GM23338 (cell line): ENCODE measurements at regions not wholly inside any gene's neighbourhood (a gene's known extent, or its start where the extent isn't known, plus 50 kb on each side); places are given as distances from the start of the nearest gene placed in this dataset.

ENCODE experiments used
- ATAC-seq: fragments of 200-7000 bp; cut with Tn5 transposase; 3 replicates; pipeline ENCODE4 v1.9.1; 2020
- DNase-seq: peaks from one replicate; pipeline ENCODE4 v3.0.0-alpha.2; 2015; ENCODE audit warnings: low spot score
- H2AFZ ChIP-seq: fragments of 200-600 bp; sonication (generic); 2 replicates; pipeline ENCODE4 v1.8.0; 2016; ENCODE audit warnings: antibody characterized with exemption, mild to moderate bottlenecking, moderate library complexity
- H3F3A ChIP-seq: fragments of 200-600 bp; sonication (generic); replicated peaks from 2 replicates; pipeline ENCODE4 v1.8.0; 2017; ENCODE audit warnings: antibody characterized with exemption, mixed run types, low read depth
- H3K27ac ChIP-seq: fragments of 200-600 bp; sonication (generic); 2 replicates; pipeline ENCODE4 v1.6.1; 2016; ENCODE audit warnings: low read depth
- H3K27me3 ChIP-seq: fragments of 200-600 bp; sonication (generic); 2 replicates; pipeline ENCODE4 v1.8.0; 2016; ENCODE audit warnings: mild to moderate bottlenecking, mixed run types, moderate library complexity; ENCODE audit not compliant: insufficient read depth
- H3K36me3 ChIP-seq: fragments of 200-600 bp; sonication (generic); 2 replicates; pipeline ENCODE4 v1.8.0; 2016; ENCODE audit warnings: mild to moderate bottlenecking; ENCODE audit not compliant: insufficient read depth
- H3K4me1 ChIP-seq: fragments of 200-600 bp; sonication (generic); 2 replicates; pipeline ENCODE4 v1.8.0; 2016; ENCODE audit warnings: mild to moderate bottlenecking, moderate library complexity; ENCODE audit not compliant: insufficient read depth
- H3K4me2 ChIP-seq: fragments of 200-600 bp; sonication (generic); 2 replicates; pipeline ENCODE4 v1.7.1; 2017; ENCODE audit warnings: mixed run types
- H3K4me3 ChIP-seq: fragments of 200-600 bp; sonication (generic); 2 replicates; pipeline ENCODE4 v1.6.1; 2016; ENCODE audit warnings: mixed run types
- H3K79me2 ChIP-seq: fragments of 200-600 bp; sonication (generic); replicated peaks from 2 replicates; pipeline ENCODE4 v1.8.0; 2017; ENCODE audit warnings: mild to moderate bottlenecking; ENCODE audit not compliant: insufficient read depth
- H3K9me2 ChIP-seq: fragments of 200-600 bp; sonication (generic); 2 replicates; pipeline ENCODE4 v1.8.0; 2017; ENCODE audit not compliant: insufficient read depth
- H4K20me1 ChIP-seq: fragments of 200-600 bp; sonication (generic); replicated peaks from 2 replicates; pipeline ENCODE4 v1.8.0; 2017; ENCODE audit warnings: mild to moderate bottlenecking; ENCODE audit not compliant: insufficient read depth
- H3K27ac Mint-ChIP-seq: 2 replicates; pipeline ENCODE4 v1.8.0; 2020; ENCODE audit warnings: inconsistent platforms, mild to moderate bottlenecking, moderate library complexity, mixed read lengths
- H3K27me3 Mint-ChIP-seq: 3 replicates; pipeline ENCODE4 v1.8.0; 2022; ENCODE audit warnings: low read depth, mild to moderate bottlenecking, moderate library complexity, mixed read lengths, inconsistent platforms; ENCODE audit not compliant: insufficient read depth, poor library complexity
- H3K36me3 Mint-ChIP-seq: 3 replicates; pipeline ENCODE4 v1.8.0; 2021; ENCODE audit warnings: low read depth, mild to moderate bottlenecking, inconsistent platforms, moderate library complexity, mixed read lengths
- H3K4me1 Mint-ChIP-seq: 3 replicates; pipeline ENCODE4 v1.8.0; 2020; ENCODE audit warnings: mild to moderate bottlenecking, inconsistent platforms, mixed read lengths
- H3K4me3 Mint-ChIP-seq: 3 replicates; pipeline ENCODE4 v1.8.0; 2021; ENCODE audit warnings: moderate library complexity, mild to moderate bottlenecking, inconsistent platforms, mixed read lengths
- H3K9me3 Mint-ChIP-seq: 3 replicates; pipeline ENCODE4 v1.8.0; 2020; ENCODE audit warnings: moderate library complexity, mild to moderate bottlenecking, inconsistent platforms, mixed read lengths
- CTCF ChIP-seq, 2 experiments: fragments of 200-600 bp in 1 of 2; sonication (generic) in 1 of 2; conservative IDR thresholded peaks; 2 replicates each; pipeline versions ENCODE4 v1.5.1 to v1.6.1; 2016 to 2017; ENCODE audit warnings: antibody characterized with exemption in 2 of 2, low read depth in 2 of 2, mild to moderate bottlenecking in 2 of 2, moderate library complexity in 1 of 2
- EZH2 ChIP-seq: fragments of 200-600 bp; sonication (generic); IDR thresholded peaks from one replicate; pipeline ENCODE4 v1.8.0; 2017; ENCODE audit warnings: antibody characterized with exemption, mild to moderate bottlenecking, low read depth; ENCODE audit not compliant: unreplicated experiment
- EZH2phosphoT487 ChIP-seq: fragments of 200-600 bp; sonication (generic); IDR thresholded peaks from one replicate; pipeline ENCODE4 v1.8.1; 2018; ENCODE audit warnings: antibody characterized with exemption; ENCODE audit not compliant: unreplicated experiment
- JUNB ChIP-seq: IDR thresholded peaks from one replicate; pipeline ENCODE4 v1.6.1; 2016; ENCODE audit warnings: antibody characterized with exemption; ENCODE audit not compliant: unreplicated experiment
- NANOG ChIP-seq: IDR thresholded peaks from 2 replicates; pipeline ENCODE4 v1.6.1; 2016; ENCODE audit warnings: antibody characterized with exemption, borderline replicate concordance
- POLR2AphosphoS5 ChIP-seq: IDR thresholded peaks from 2 replicates; pipeline ENCODE4 v1.6.1; 2016; ENCODE audit warnings: antibody characterized with exemption, low read depth
- ZNF114 ChIP-seq: fragments of 250-450 bp; sonication (Bioruptor Pico); IDR thresholded peaks from 2 replicates; pipeline ENCODE4 v1.5.0; 2020; ENCODE audit warnings: mild to moderate bottlenecking, moderate library complexity
- ZNF331 ChIP-seq: fragments of 250-450 bp; sonication (Bioruptor Pico); IDR thresholded peaks from 2 replicates; pipeline ENCODE4 v1.5.0; 2020; ENCODE audit warnings: low read depth, mild to moderate bottlenecking, moderate library complexity
- TF ChIP-seq, protein P1 (sequence below): IDR thresholded peaks from 2 replicates; pipeline ENCODE4 v1.6.1; 2016; ENCODE audit warnings: antibody characterized with exemption
- TF ChIP-seq, protein P2 (sequence below): fragments of 250-450 bp; sonication (Bioruptor Pico); IDR thresholded peaks from 2 replicates; pipeline ENCODE4 v1.5.0; 2020; ENCODE audit warnings: mild to moderate bottlenecking, moderate library complexity
- TF ChIP-seq, protein P3 (sequence below): IDR thresholded peaks from one replicate; pipeline ENCODE4 v1.6.1; 2018; ENCODE audit warnings: antibody characterized with exemption; ENCODE audit not compliant: unreplicated experiment

DNA sequence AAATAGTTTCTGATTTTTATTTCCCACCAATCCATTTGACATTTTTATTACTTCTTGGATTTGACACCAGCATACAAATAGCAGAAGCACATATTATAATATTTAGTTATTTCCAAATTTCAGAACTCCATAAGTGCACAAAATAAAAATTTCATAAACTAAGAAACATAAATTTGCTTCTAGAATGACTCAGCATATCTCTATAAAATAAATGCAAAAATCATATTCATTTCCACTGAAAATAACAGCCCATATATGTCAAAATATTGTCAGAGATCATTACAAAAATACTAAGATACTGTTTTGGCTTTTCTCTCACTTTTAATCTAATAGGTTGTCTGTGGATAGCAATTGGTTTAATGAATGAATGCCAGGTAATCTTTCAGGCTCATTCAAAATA is 1654.2 kb downstream of the PCDH19 start:
- no peak overlapping the region for H3K27ac ChIP-seq
- H3K4me1 ChIP-seq: no peaks in the 10 kb centered on the region
- no peaks in the 10 kb centered on the region for H4K20me1 ChIP-seq
- DNase-seq: no peak
- Mint-ChIP-seq H3K9me3 (peaks cover 18% of the 10 kb centered on the region), H3K4me1 (no peaks in the 10 kb centered on the region), H3K27me3 (peaks cover 2% of the 10 kb centered on the region), H3K27ac (no peak overlapping the region), H3K4me3 (no peak overlapping the region), H3K36me3 (peaks cover 49% of the 10 kb centered on the region)
- TF ChIP-seq ZNF114: no peak
- TF ChIP-seq, protein P1, sequence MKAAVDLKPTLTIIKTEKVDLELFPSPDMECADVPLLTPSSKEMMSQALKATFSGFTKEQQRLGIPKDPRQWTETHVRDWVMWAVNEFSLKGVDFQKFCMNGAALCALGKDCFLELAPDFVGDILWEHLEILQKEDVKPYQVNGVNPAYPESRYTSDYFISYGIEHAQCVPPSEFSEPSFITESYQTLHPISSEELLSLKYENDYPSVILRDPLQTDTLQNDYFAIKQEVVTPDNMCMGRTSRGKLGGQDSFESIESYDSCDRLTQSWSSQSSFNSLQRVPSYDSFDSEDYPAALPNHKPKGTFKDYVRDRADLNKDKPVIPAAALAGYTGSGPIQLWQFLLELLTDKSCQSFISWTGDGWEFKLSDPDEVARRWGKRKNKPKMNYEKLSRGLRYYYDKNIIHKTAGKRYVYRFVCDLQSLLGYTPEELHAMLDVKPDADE: no peak
- TF ChIP-seq JUNB: no peak
- no peak overlapping the region for H3K4me2 ChIP-seq
- H3K27me3 ChIP-seq: no peaks in the 10 kb centered on the region
- H3F3A ChIP-seq: no peaks in the 10 kb centered on the region
- H3K79me2 ChIP-seq: no peaks in the 10 kb centered on the region; the same call in 1 of the 2 replicates
- peaks cover under 1% of the 10 kb centered on the region; the same call in 1 of the 2 replicates for H3K36me3 ChIP-seq
- H2AFZ ChIP-seq: no peak overlapping the region
- no peaks in the 10 kb centered on the region for H3K9me2 ChIP-seq
- no peak for ATAC-seq
- H3K4me3 ChIP-seq: no peak overlapping the region

GRCh38 chrX:98731821-98732220 is 1678.3 kb downstream of the PCDH19 start:
- Histone ChIP-seq H3K4me2 (no peak overlapping the region), H3K79me2 (no peaks in the 10 kb centered on the region), H3K36me3 (no peaks in the 10 kb centered on the region), H3F3A (no peaks in the 10 kb centered on the region), H3K4me1 (no peaks in the 10 kb centered on the region), H3K4me3 (no peak overlapping the region), H4K20me1 (no peaks in the 10 kb centered on the region), H3K9me2 (no peaks in the 10 kb centered on the region), H3K27me3 (no peaks in the 10 kb centered on the region), H3K27ac (no peak overlapping the region), H2AFZ (no peak overlapping the region)
- ATAC-seq: no peak
- H3K27me3 Mint-ChIP-seq: no peaks in the 10 kb centered on the region
- H3K36me3 Mint-ChIP-seq: 0 out of 3 replicates have a peak, but pooled peaks cover 3% of the 10 kb centered on the region
- H3K9me3 Mint-ChIP-seq: no peaks in the 10 kb centered on the region
- DNase-seq: no peak
- H3K27ac Mint-ChIP-seq: no peak overlapping the region
- no peak overlapping the region for H3K4me3 Mint-ChIP-seq
- H3K4me1 Mint-ChIP-seq: no peaks in the 10 kb centered on the region
- TF ChIP-seq EZH2phosphoT487 (no peak), NANOG (no peak), POLR2AphosphoS5 (no peak), ZNF331 (CRISPR knock-in tag) (no peak), CTCF (conservative IDR thresholded peaks at IDR 0.05; ENCODE audit: low read depth in 2 of 2) (no peak), EZH2 (no peak)
- TF ChIP-seq, protein P2, sequence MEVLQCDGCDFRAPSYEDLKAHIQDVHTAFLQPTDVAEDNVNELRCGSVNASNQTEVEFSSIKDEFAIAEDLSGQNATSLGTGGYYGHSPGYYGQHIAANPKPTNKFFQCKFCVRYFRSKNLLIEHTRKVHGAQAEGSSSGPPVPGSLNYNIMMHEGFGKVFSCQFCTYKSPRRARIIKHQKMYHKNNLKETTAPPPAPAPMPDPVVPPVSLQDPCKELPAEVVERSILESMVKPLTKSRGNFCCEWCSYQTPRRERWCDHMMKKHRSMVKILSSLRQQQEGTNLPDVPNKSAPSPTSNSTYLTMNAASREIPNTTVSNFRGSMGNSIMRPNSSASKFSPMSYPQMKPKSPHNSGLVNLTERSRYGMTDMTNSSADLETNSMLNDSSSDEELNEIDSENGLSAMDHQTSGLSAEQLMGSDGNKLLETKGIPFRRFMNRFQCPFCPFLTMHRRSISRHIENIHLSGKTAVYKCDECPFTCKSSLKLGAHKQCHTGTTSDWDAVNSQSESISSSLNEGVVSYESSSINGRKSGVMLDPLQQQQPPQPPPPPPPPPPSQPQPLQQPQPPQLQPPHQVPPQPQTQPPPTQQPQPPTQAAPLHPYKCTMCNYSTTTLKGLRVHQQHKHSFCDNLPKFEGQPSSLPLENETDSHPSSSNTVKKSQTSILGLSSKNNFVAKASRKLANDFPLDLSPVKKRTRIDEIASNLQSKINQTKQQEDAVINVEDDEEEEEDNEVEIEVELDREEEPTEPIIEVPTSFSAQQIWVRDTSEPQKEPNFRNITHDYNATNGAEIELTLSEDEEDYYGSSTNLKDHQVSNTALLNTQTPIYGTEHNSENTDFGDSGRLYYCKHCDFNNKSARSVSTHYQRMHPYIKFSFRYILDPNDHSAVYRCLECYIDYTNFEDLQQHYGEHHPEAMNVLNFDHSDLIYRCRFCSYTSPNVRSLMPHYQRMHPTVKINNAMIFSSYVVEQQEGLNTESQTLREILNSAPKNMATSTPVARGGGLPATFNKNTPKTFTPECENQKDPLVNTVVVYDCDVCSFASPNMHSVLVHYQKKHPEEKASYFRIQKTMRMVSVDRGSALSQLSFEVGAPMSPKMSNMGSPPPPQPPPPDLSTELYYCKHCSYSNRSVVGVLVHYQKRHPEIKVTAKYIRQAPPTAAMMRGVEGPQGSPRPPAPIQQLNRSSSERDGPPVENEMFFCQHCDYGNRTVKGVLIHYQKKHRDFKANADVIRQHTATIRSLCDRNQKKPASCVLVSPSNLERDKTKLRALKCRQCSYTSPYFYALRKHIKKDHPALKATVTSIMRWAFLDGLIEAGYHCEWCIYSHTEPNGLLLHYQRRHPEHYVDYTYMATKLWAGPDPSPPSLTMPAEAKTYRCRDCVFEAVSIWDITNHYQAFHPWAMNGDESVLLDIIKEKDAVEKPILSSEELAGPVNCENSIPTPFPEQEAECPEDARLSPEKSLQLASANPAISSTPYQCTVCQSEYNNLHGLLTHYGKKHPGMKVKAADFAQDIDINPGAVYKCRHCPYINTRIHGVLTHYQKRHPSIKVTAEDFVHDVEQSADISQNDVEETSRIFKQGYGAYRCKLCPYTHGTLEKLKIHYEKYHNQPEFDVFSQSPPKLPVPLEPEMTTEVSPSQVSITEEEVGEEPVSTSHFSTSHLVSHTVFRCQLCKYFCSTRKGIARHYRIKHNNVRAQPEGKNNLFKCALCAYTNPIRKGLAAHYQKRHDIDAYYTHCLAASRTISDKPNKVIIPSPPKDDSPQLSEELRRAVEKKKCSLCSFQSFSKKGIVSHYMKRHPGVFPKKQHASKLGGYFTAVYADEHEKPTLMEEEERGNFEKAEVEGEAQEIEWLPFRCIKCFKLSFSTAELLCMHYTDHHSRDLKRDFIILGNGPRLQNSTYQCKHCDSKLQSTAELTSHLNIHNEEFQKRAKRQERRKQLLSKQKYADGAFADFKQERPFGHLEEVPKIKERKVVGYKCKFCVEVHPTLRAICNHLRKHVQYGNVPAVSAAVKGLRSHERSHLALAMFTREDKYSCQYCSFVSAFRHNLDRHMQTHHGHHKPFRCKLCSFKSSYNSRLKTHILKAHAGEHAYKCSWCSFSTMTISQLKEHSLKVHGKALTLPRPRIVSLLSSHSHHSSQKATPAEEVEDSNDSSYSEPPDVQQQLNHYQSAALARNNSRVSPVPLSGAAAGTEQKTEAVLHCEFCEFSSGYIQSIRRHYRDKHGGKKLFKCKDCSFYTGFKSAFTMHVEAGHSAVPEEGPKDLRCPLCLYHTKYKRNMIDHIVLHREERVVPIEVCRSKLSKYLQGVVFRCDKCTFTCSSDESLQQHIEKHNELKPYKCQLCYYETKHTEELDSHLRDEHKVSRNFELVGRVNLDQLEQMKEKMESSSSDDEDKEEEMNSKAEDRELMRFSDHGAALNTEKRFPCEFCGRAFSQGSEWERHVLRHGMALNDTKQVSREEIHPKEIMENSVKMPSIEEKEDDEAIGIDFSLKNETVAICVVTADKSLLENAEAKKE (CRISPR knock-in tag): no peak
- TF ChIP-seq, protein P3, sequence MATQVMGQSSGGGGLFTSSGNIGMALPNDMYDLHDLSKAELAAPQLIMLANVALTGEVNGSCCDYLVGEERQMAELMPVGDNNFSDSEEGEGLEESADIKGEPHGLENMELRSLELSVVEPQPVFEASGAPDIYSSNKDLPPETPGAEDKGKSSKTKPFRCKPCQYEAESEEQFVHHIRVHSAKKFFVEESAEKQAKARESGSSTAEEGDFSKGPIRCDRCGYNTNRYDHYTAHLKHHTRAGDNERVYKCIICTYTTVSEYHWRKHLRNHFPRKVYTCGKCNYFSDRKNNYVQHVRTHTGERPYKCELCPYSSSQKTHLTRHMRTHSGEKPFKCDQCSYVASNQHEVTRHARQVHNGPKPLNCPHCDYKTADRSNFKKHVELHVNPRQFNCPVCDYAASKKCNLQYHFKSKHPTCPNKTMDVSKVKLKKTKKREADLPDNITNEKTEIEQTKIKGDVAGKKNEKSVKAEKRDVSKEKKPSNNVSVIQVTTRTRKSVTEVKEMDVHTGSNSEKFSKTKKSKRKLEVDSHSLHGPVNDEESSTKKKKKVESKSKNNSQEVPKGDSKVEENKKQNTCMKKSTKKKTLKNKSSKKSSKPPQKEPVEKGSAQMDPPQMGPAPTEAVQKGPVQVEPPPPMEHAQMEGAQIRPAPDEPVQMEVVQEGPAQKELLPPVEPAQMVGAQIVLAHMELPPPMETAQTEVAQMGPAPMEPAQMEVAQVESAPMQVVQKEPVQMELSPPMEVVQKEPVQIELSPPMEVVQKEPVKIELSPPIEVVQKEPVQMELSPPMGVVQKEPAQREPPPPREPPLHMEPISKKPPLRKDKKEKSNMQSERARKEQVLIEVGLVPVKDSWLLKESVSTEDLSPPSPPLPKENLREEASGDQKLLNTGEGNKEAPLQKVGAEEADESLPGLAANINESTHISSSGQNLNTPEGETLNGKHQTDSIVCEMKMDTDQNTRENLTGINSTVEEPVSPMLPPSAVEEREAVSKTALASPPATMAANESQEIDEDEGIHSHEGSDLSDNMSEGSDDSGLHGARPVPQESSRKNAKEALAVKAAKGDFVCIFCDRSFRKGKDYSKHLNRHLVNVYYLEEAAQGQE: no peak
